GM18511 (cell line): ENCODE measurements at regions not wholly inside any gene's neighbourhood (a gene's known extent, or its start where the extent isn't known, plus 50 kb on each side); places are given as distances from the start of the nearest gene placed in this dataset.

Source experiments
- ATAC-seq: cut with Tn5 transposase; IDR thresholded peaks from one replicate; pipeline ENCODE4 v1.9.1; 2021; ENCODE audit warnings: mild to moderate bottlenecking, moderate library complexity; ENCODE audit not compliant: unreplicated experiment

- ATAC-seq = no peak
Measured at GRCh38 chr13:64417581-64417980, 2812.6 kb downstream of the PCDH9 start.

GRCh38 chr13:64414381-64414780 lies 2815.8 kb downstream of the PCDH9 start:
- no peak for ATAC-seq

- ATAC-seq = no peak
Measured at GRCh38 chr13:64413529-64413928, 2816.6 kb downstream of the PCDH9 start.

GRCh38 chr13:64410276-64411053 lies 2819.7 kb downstream of the PCDH9 start:
- no peak for ATAC-seq

GRCh38 chr13:64397701-64398100 lies 2832.4 kb downstream of the PCDH9 start:
- ATAC-seq = no peak

DNA sequence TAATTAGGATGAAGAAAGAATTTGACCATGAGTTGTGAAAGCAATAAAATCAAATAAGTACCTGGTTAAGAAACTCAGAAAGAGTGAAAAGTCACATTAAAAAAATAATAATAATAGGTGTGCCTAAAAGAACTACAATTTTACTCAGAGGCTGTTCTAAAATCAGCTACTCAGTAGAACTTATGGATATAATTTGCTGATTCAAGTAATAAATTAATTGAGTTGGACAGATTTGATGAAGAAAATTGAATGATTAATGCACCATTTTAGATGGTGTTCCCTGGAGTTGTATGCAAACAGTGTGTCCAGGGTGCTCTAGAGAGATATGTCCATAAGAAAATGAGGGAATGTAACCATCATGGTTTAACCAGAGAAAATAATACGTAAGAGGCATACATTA lies 2852.5 kb downstream of the PCDH9 start:
- ATAC-seq = no peak

DNA sequence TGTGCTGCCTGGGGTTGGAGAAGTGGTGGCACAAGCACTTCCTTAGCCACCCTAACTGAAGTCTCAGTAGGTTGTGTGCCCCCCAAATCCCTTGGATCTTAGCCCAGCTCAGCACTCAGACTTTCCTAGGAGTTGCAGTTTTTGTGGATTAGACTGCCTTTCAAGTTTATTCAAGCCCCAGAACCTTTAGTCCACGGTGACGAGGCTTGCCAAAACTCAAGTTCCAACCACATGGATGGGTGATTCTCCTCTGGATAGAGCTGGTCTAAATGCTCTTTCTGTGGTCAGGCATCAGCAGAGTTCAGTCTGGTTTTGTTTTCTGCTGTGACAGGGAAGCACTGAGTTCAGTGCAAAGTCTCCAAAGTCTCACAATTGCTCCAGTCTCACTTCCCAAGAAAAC lies 2858.7 kb downstream of the PCDH9 start:
- ATAC-seq = no peak

DNA sequence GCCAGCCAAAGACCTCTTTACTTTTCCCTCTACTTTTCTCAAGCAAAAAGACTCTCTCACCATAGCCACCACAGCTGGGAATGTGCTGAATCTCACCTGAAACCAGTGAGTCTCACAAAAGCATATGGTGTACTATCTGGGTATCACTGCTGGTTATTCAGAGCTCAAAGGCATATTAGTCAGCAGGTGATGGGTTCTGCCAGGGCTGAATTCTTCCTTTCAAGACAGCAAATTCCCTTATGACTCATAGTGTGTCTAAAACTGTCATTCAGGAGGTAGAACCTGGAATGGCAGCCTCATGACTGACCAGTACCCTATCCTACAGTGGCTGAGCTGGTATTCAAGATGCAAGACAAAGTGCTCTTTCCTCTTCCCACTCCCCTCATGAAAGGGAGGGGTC lies 2859.1 kb downstream of the PCDH9 start:
- no peak for ATAC-seq

DNA sequence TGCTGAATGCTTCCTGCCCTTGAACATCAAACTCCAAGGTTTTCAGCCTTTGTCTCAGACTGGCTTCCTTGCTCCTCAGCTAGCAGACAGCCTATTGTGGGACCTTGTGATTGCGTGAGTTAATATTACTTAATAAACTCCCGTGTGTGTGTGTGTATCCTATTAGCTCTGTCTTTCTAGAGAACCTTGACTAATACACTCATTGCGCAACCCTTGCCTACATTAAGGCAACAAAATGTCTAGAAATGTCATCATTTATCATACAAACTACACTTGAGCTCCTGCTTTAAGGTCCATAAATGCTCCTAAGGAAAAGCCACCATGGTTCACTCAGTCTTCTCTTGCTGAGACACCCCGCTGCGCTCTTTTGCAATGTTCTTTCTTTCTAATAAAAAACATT lies 2861.0 kb downstream of the PCDH9 start:
- no peak for ATAC-seq

DNA sequence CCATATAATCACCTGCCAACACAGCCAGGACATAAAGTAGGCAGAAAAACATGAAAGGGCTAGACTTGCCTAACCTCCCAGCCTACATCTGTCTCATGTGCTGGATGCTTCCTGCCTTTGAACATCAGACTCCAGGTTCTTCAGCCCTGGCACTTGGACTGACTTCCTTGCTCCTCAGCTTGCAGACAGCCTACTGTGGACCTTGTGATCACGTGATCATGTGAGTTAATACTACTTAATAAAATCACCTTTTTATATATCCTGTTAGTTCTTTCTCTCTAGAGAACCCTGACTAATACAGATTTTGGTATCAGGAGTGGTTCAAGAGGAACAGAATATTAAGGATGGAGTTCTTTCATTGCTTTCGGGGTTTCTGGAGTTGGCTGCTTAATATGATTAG lies 2867.6 kb downstream of the PCDH9 start:
- no peak for ATAC-seq

DNA sequence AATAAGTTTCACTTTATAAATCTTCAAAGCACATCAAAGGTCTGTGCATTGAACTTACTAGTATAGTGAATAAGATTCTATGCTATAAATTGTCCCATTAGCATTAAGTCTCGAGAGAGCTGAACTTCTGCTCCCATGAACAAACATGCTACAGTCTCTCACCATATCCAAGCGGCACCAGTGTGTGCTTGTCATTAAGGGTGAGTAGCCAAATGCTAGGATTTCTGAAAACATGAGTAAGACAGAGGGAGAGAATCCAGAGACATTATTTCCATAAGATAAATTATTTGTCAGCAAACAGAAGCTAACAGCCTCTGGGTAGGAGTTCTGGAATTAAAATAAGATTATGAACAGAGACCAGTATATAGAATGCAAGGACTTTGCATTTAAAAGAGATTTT lies 2882.5 kb downstream of the PCDH9 start:
- ATAC-seq = no peak

DNA sequence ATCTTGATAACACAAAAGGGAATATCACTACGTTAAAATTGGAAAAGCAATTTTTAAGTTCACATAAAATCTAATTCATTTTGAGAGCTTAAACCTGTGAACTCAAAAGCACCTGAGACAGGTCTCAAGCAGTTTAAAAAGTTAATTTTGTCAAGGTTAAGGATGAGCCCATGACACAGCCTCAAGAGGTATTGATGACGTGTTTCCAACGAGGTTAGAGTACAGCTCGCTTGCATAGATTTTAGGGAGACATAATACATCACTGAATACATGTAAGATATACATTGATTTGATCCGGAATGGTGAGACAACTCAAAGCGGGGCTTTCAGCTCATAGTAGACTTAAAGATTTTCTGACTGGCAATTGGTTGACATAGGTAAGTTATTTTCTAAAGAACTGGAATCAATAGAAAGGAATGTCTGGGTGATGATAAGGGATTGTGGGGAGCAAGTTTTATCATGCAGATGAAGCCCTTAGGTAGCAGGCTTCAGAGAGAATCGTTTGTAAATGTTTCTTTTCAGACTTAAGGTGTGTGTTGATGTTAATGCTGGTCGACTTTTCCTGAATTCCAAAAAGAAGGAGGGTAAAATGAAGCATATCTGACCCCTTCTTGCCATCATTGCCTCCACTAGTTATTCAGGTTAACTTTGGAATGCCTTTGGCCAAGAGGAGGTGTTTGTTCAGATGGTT lies 2890.6 kb downstream of the PCDH9 start:
- ATAC-seq = no peak

- ATAC-seq = no peak
Measured at GRCh38 chr13:64338671-64339070, 2891.5 kb downstream of the PCDH9 start.

GRCh38 chr13:64333888-64334287 lies 2896.2 kb downstream of the PCDH9 start:
- ATAC-seq = no peak

GRCh38 chr13:64332048-64332447 lies 2898.1 kb downstream of the PCDH9 start:
- no peak for ATAC-seq

DNA sequence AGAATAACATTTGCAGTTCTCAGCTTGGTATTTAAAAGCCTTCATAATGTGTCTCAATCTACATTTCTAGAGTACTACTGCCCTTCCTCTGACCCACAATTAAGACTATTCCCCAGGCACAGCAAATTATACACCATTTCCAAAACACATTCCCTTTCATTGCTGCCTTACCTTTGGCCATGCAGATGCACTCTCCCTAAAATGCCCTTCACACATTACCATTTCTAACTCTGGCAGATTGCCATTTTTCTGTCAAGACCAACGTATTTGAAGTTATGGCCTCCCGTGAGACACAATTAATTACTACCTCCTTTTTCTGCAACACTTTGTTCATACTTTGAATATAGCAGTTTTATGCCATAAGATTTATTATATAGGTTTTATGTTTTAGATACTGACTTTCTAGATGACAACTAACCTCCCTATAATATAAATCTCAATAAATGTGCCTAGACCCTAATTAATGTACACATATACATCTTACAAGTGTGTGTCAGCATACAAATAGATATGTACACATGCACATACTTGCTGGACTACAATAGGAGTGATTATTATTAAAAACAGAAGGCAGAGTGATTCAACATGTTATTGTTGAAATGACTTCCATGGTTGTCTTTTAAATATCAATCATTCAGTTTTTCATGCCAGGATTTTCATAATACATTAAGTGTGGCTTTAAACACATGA lies 2902.5 kb downstream of the PCDH9 start:
- no peak for ATAC-seq

DNA sequence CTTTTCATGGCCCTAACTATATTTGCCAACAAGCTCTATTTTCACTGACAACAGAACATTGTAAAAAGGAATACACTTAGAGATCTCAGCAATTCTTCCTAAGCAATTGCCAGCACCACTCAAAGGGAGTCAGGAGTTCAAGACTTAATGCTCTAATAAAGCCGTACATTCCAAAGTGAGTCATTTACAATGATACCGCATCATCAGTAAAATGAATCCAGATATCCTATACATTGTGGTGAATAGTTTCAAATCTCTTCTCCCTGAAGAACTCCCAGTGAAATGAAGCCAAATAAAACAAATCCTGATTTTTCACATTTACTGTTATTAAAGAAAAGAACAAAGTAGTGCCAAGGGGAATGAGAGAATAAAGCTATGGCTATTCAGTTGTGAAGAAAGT lies 2898.7 kb upstream of the PCDH20 start:
- ATAC-seq = no peak

- no peak for ATAC-seq
Measured at GRCh38 chr13:64311948-64312347, 2896.3 kb upstream of the PCDH20 start.

GRCh38 chr13:64311112-64311511 lies 2895.5 kb upstream of the PCDH20 start:
- ATAC-seq = no peak

- ATAC-seq = no peak
Measured at GRCh38 chr13:64305246-64305645, 2889.6 kb upstream of the PCDH20 start.

DNA sequence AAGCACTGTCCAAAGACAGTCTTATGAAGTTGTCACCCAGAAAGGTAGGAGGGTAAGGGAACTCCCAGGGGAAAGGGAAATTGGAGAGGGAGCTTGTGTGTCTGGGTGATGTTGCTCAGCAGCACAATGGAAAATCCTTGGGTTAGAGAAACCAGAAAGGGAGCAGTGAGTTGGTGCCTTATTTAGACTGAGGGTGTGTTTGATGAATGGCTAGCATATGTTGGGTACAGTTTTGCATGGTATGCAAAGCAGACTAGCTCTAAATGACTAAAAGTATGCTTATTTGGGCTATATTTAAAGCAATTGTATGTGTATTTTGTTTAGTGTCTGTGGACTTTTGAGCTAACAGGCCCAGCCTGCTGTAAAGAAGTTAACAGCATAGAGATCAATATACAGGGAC lies 2884.6 kb upstream of the PCDH20 start:
- ATAC-seq = no peak

GRCh38 chr13:64293923-64294322 lies 2878.3 kb upstream of the PCDH20 start:
- no peak for ATAC-seq
